Neural cell (in vitro differentiated cells): ENCODE measurements at regions not wholly inside any gene's neighbourhood (a gene's known extent, or its start where the extent isn't known, plus 50 kb on each side); places are given as distances from the start of the nearest gene placed in this dataset.

Experiments
- H2AFZ ChIP-seq: fragments of 200-600, 300-800 bp; sonication (generic), shearing (Covaris generic); 2 replicates; pipeline ENCODE4 v1.6.0; 2014; ENCODE audit warnings: low read depth, mild to moderate bottlenecking, antibody characterized with exemption, low read length, moderate library complexity
- H3F3A ChIP-seq: fragments of 200-600 bp; shearing (Covaris generic); 2 replicates; pipeline ENCODE4 v1.6.1; 2016; ENCODE audit warnings: mild to moderate bottlenecking, moderate library complexity, mixed read lengths, antibody characterized with exemption, low read length; ENCODE audit not compliant: insufficient read depth, poor library complexity, severe bottlenecking
- H3K27ac ChIP-seq: fragments of 200-600, 300-800 bp; sonication (generic), shearing (Covaris generic); 2 replicates; pipeline ENCODE4 v1.5.1; 2014; ENCODE audit warnings: mild to moderate bottlenecking, low read length, moderate library complexity
- H3K27me3 ChIP-seq: fragments of 300-800, 200-600 bp; sonication (generic), shearing (Covaris generic); 2 replicates; pipeline ENCODE4 v1.6.0; 2014; ENCODE audit warnings: mild to moderate bottlenecking, low read depth, low read length, moderate library complexity; ENCODE audit not compliant: insufficient read depth
- H3K36me3 ChIP-seq: fragments of 300-800, 200-600 bp; sonication (generic), shearing (Covaris generic); 2 replicates; pipeline ENCODE4 v1.5.1; 2014; ENCODE audit warnings: mild to moderate bottlenecking, antibody characterized with exemption, low read length, moderate library complexity; ENCODE audit not compliant: insufficient read depth
- H3K4me2 ChIP-seq: fragments of 300-800, 200-600 bp; sonication (generic), shearing (Covaris generic); 2 replicates; pipeline ENCODE4 v1.6.0; 2014; ENCODE audit warnings: mild to moderate bottlenecking, low read length
- H3K4me3 ChIP-seq: fragments of 300-800, 200-600 bp; sonication (generic), shearing (Covaris generic); 2 replicates; pipeline ENCODE4 v1.5.1; 2014; ENCODE audit warnings: mild to moderate bottlenecking, low read length, moderate library complexity
- H3K79me2 ChIP-seq: fragments of 200-600 bp; shearing (Covaris generic); replicated peaks from 2 replicates; pipeline ENCODE4 v1.6.0; 2014; ENCODE audit warnings: mild to moderate bottlenecking, low read length, moderate library complexity; ENCODE audit not compliant: insufficient read depth
- H3K9ac ChIP-seq: fragments of 300-800, 200-600 bp; sonication (generic), shearing (Covaris generic); 2 replicates; pipeline ENCODE4 v1.6.1; 2016; ENCODE audit warnings: mild to moderate bottlenecking, low read length, mixed read lengths
- H3K9me2 ChIP-seq: fragments of 200-600 bp; shearing (Covaris generic); 2 replicates; pipeline ENCODE4 v1.6.1; 2016; ENCODE audit warnings: mild to moderate bottlenecking, low read length, mixed read lengths; ENCODE audit not compliant: insufficient read depth
- H3K9me3 ChIP-seq: fragments of 200-600, 300-800 bp; sonication (generic), shearing (Covaris generic); 2 replicates; pipeline ENCODE4 v1.6.1; 2016; ENCODE audit warnings: mild to moderate bottlenecking, mixed run types, low read length, moderate library complexity, mixed read lengths
- H4K20me1 ChIP-seq: fragments of 200-600 bp; shearing (Covaris generic); 2 replicates; pipeline ENCODE4 v1.6.1; 2016; ENCODE audit warnings: mild to moderate bottlenecking, mixed run types; ENCODE audit not compliant: insufficient read depth
- EP300 ChIP-seq: fragments of 450-650 bp; conservative IDR thresholded peaks from 2 replicates; pipeline ENCODE4 v1.6.1; 2014; ENCODE audit warnings: antibody characterized with exemption, mild to moderate bottlenecking, moderate library complexity; ENCODE audit not compliant: poor library complexity, severe bottlenecking
- EZH2 ChIP-seq: fragments of 200-600, 300-800 bp; shearing (Covaris generic), sonication (generic); IDR thresholded peaks from 2 replicates; pipeline ENCODE4 v1.6.1; 2014; ENCODE audit warnings: antibody characterized with exemption, low read length, borderline replicate concordance, mild to moderate bottlenecking; ENCODE audit not compliant: insufficient read depth, poor library complexity, severe bottlenecking
- MXI1 ChIP-seq: fragments of 450-650 bp; conservative IDR thresholded peaks from 2 replicates; pipeline ENCODE4 v1.6.1; 2014; ENCODE audit warnings: antibody characterized with exemption, mild to moderate bottlenecking; ENCODE audit not compliant: poor library complexity, severe bottlenecking
- POLR2AphosphoS5 ChIP-seq: IDR thresholded peaks from 2 replicates; pipeline ENCODE4 v1.6.1; 2012
- RAD21 ChIP-seq: fragments of 450-650 bp; conservative IDR thresholded peaks from 2 replicates; pipeline ENCODE4 v1.6.1; 2014; ENCODE audit warnings: antibody characterized with exemption, mild to moderate bottlenecking, moderate library complexity
- SMC3 ChIP-seq: fragments of 450-650 bp; conservative IDR thresholded peaks from 2 replicates; pipeline ENCODE4 v1.6.1; 2014; ENCODE audit warnings: antibody characterized with exemption, mild to moderate bottlenecking, moderate library complexity; ENCODE audit not compliant: poor library complexity
- TAF1 ChIP-seq: IDR thresholded peaks from 2 replicates; pipeline ENCODE4 v1.6.1; 2012; ENCODE audit warnings: low read depth
- TF ChIP-seq, protein P1 (sequence below): IDR thresholded peaks from 2 replicates; pipeline ENCODE4 v1.6.1; 2012; ENCODE audit warnings: borderline replicate concordance
- TF ChIP-seq, protein P2 (sequence below): fragments of 450-650 bp; IDR thresholded peaks from 2 replicates; pipeline ENCODE4 v1.5.1; 2014; ENCODE audit warnings: antibody characterized with exemption, mild to moderate bottlenecking, moderate library complexity; ENCODE audit not compliant: poor library complexity, severe bottlenecking

DNA sequence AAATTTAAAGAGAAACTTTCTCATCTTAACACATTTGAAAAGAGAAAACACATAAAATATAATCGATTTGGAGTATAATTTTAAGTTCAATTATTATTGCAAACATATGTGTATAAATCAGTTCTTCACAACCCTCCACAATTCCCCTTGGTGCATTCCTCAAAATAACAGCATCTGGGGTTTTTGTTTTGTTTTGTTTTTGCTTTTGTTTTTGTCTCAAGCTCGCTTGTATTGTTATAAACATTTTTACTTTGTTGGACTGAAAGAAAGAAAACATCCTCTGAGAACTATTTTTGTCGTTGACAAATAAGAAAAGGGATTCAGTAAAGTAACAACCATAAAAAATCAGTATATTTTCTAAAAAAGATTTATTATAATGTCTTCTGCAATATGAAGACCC, 60.2 kb upstream of the HIVEP1 start:
- H3K9ac ChIP-seq, result no peak overlapping the region
- H3K9me2 ChIP-seq, result no peaks in the 10 kb centered on the region
- no peaks in the 10 kb centered on the region for H3K27me3 ChIP-seq
- no peak overlapping the region for H3K4me2 ChIP-seq
- H3K4me3 ChIP-seq, result no peak overlapping the region
- H3F3A ChIP-seq, result no peaks in the 10 kb centered on the region
- no peak for TF ChIP-seq POLR2AphosphoS5
- TF ChIP-seq TAF1, result no peak
- no peak for TF ChIP-seq EZH2
- no peak for TF ChIP-seq SMC3
- TF ChIP-seq EP300, result no peak
- TF ChIP-seq, protein P1, sequence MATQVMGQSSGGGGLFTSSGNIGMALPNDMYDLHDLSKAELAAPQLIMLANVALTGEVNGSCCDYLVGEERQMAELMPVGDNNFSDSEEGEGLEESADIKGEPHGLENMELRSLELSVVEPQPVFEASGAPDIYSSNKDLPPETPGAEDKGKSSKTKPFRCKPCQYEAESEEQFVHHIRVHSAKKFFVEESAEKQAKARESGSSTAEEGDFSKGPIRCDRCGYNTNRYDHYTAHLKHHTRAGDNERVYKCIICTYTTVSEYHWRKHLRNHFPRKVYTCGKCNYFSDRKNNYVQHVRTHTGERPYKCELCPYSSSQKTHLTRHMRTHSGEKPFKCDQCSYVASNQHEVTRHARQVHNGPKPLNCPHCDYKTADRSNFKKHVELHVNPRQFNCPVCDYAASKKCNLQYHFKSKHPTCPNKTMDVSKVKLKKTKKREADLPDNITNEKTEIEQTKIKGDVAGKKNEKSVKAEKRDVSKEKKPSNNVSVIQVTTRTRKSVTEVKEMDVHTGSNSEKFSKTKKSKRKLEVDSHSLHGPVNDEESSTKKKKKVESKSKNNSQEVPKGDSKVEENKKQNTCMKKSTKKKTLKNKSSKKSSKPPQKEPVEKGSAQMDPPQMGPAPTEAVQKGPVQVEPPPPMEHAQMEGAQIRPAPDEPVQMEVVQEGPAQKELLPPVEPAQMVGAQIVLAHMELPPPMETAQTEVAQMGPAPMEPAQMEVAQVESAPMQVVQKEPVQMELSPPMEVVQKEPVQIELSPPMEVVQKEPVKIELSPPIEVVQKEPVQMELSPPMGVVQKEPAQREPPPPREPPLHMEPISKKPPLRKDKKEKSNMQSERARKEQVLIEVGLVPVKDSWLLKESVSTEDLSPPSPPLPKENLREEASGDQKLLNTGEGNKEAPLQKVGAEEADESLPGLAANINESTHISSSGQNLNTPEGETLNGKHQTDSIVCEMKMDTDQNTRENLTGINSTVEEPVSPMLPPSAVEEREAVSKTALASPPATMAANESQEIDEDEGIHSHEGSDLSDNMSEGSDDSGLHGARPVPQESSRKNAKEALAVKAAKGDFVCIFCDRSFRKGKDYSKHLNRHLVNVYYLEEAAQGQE, result no peak
- no peak for TF ChIP-seq MXI1
- TF ChIP-seq RAD21, result no peak
- TF ChIP-seq, protein P2, sequence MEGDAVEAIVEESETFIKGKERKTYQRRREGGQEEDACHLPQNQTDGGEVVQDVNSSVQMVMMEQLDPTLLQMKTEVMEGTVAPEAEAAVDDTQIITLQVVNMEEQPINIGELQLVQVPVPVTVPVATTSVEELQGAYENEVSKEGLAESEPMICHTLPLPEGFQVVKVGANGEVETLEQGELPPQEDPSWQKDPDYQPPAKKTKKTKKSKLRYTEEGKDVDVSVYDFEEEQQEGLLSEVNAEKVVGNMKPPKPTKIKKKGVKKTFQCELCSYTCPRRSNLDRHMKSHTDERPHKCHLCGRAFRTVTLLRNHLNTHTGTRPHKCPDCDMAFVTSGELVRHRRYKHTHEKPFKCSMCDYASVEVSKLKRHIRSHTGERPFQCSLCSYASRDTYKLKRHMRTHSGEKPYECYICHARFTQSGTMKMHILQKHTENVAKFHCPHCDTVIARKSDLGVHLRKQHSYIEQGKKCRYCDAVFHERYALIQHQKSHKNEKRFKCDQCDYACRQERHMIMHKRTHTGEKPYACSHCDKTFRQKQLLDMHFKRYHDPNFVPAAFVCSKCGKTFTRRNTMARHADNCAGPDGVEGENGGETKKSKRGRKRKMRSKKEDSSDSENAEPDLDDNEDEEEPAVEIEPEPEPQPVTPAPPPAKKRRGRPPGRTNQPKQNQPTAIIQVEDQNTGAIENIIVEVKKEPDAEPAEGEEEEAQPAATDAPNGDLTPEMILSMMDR, result no peak
- H3K9me3 ChIP-seq, result no peaks in the 10 kb centered on the region
- no peak overlapping the region for H2AFZ ChIP-seq
- H4K20me1 ChIP-seq, result no peaks in the 10 kb centered on the region
- H3K36me3 ChIP-seq, result no peaks in the 10 kb centered on the region
- H3K27ac ChIP-seq, result no peak overlapping the region
- H3K79me2 ChIP-seq, result no peaks in the 10 kb centered on the region

DNA sequence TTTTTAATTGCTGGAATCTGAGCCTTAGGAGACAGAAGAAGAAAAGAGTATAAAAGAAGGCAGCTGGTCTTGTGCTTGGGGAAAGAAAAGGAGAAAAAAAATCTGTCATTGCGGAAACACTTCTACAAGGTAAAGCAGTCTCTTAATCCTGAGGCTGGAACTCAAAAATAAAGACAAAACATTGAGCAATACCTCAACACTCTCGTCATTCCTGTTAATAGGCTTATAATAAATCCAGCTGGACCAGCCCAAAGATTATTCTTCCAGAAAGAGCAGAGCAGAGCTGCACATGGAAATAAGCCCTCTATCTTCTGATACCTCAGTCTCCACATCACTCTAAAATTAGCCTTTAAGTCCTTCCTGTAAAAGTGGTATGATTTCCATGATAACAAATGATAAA, 62.0 kb upstream of the HIVEP1 start:
- H3K4me2 ChIP-seq, result no peak overlapping the region
- no peaks in the 10 kb centered on the region for H3K79me2 ChIP-seq
- no peak overlapping the region for H2AFZ ChIP-seq
- no peaks in the 10 kb centered on the region for H3K36me3 ChIP-seq
- H3F3A ChIP-seq, result no peaks in the 10 kb centered on the region
- H3K27ac ChIP-seq, result no peak overlapping the region
- H4K20me1 ChIP-seq, result no peaks in the 10 kb centered on the region
- H3K9me3 ChIP-seq, result no peaks in the 10 kb centered on the region
- TF ChIP-seq TAF1 (no peak), POLR2AphosphoS5 (no peak), MXI1 (no peak), EP300 (no peak), SMC3 (no peak), EZH2 (no peak)
- TF ChIP-seq, protein P2, result no peak
- TF ChIP-seq, protein P1, result no peak
- no peaks in the 10 kb centered on the region for H3K9me2 ChIP-seq
- no peaks in the 10 kb centered on the region for H3K27me3 ChIP-seq
- H3K9ac ChIP-seq, result no peak overlapping the region
- H3K4me3 ChIP-seq, result no peak overlapping the region
